Prostate gland (tissue), 2 donors: ENCODE measurements at regions not wholly inside any gene's neighbourhood (a gene's known extent, or its start where the extent isn't known, plus 50 kb on each side); places are given as distances from the start of the nearest gene placed in this dataset.

Source experiments
- DNase-seq: peaks from one replicate; pipeline ENCODE4 v3.0.0-alpha.2; 2019; ENCODE audit warnings: low spot score
- H3K27ac ChIP-seq, 2 donors: fragments of 200-600 bp; sonication (generic); 2 replicates each; pipeline ENCODE4 v1.5.1; 2017 to 2019
- H3K27me3 ChIP-seq: fragments of 200-600 bp; sonication (generic); replicated peaks from 2 replicates; pipeline ENCODE4 v1.5.1; 2019; ENCODE audit not compliant: insufficient read depth
- H3K36me3 ChIP-seq, 2 donors: fragments of 200-600 bp; sonication (generic); 1 replicate in 1 of 2; 2 replicates in 1 of 2; pipeline versions ENCODE4 v1.5.1 to v1.8.1; 2017 to 2019
- H3K4me1 ChIP-seq: fragments of 200-600 bp; sonication (generic); replicated peaks from 2 replicates; pipeline ENCODE4 v1.5.1; 2019
- H3K4me3 ChIP-seq, 2 donors: fragments of 200-600 bp; sonication (generic); 2 replicates each; pipeline ENCODE4 v1.5.1; 2017 to 2019
- H3K9me3 ChIP-seq: fragments of 200-600 bp; sonication (generic); 2 replicates; pipeline ENCODE4 v1.5.1; 2017
- POLR2A ChIP-seq: fragments of 450-650 bp; IDR thresholded peaks from one replicate; pipeline ENCODE4 v1.6.1; 2016; ENCODE audit warnings: antibody characterized with exemption, mild to moderate bottlenecking
- POLR2AphosphoS5 ChIP-seq: sonication (generic); formaldehyde crosslinking; IDR thresholded peaks from one replicate; pipeline ENCODE4 v1.6.1; 2017; ENCODE audit warnings: antibody characterized with exemption
- WGBS: methylation state at CpG from one replicate; pipeline ENCODE4 v1.1.5; 2018; 5-methylcytosine and 5-hydroxymethylcytosine counted together
- intact Hi-C: fragments of 100-400 bp; cut with DNase I; formaldehyde crosslinking; loops from one replicate; pipeline ENCODE4 v1.14.2; 2022
- TF ChIP-seq, protein P1 (sequence below), 4 experiments: fragments of 200-600 bp in 2 of 4; fragments of 450-650 bp in 2 of 4; sonication (generic) in 2 of 4; IDR thresholded peaks; 1 replicate in 3 of 4; 2 replicates in 1 of 4; pipeline ENCODE4 v1.5.1; 2016 to 2019; ENCODE audit warnings: antibody characterized with exemption in 4 of 4, mild to moderate bottlenecking in 2 of 4, moderate library complexity in 2 of 4

DNA sequence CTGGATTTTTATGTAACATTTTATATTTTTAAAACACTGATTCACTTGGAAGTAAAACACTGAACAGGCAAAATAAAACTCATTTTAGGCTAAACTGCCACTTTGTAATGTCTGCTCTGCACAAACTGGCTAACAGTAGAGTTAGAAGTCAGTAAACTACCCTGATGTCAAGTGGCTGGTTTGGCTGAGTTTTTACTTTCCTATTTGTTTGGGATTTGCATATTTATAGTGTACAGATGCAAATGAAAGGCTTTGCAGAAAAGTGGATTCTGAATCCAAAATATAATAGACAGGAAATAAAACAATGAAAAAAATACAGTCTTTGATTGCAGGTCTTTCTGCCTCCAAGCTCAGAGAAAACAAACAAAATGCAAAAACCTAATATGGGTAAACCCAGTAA, 213.1 kb downstream of the CDH26 start:
- no peaks in the 10 kb centered on the region for H3K27me3 ChIP-seq
- no peak for DNase-seq
- no peaks in the 10 kb centered on the region for H3K9me3 ChIP-seq

DNA sequence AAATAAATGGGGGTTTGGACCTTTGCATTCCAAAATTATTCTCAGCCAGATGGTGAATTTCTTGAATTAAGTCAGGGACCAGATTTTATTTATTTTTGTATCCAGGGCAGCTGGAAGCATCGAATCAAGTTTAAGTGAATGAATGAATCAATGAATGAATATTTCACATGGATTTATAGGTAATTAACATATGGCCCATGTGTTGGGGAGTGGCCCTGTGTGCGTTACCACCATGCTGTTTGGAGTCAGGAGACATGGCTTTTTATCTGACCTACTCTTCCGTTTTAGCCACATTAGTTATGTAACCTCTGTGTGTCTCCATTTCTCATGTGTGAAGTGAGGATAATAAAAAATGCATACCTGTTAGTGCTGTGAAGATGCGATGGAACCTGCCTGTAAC, 213.5 kb downstream of the CDH26 start:
- TF ChIP-seq, protein P1, sequence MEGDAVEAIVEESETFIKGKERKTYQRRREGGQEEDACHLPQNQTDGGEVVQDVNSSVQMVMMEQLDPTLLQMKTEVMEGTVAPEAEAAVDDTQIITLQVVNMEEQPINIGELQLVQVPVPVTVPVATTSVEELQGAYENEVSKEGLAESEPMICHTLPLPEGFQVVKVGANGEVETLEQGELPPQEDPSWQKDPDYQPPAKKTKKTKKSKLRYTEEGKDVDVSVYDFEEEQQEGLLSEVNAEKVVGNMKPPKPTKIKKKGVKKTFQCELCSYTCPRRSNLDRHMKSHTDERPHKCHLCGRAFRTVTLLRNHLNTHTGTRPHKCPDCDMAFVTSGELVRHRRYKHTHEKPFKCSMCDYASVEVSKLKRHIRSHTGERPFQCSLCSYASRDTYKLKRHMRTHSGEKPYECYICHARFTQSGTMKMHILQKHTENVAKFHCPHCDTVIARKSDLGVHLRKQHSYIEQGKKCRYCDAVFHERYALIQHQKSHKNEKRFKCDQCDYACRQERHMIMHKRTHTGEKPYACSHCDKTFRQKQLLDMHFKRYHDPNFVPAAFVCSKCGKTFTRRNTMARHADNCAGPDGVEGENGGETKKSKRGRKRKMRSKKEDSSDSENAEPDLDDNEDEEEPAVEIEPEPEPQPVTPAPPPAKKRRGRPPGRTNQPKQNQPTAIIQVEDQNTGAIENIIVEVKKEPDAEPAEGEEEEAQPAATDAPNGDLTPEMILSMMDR (IDR thresholded peaks at IDR 0.05): no peak
- no peak for TF ChIP-seq POLR2A
- no peak for TF ChIP-seq POLR2AphosphoS5
- H3K27me3 ChIP-seq: no peaks in the 10 kb centered on the region
- no peak for DNase-seq
- WGBS: 79% methylated on average over 4 of the region's 4 CpGs
- H3K4me3 ChIP-seq: no peak overlapping the region
- no peaks in the 10 kb centered on the region for H3K36me3 ChIP-seq
- no peaks in the 10 kb centered on the region for H3K4me1 ChIP-seq
- no peak overlapping the region for H3K27ac ChIP-seq
- intact Hi-C loops: no loop called here
- H3K9me3 ChIP-seq: no peaks in the 10 kb centered on the region

More for the DNA sequence above, 213.1 kb downstream of the CDH26 start:
- no peak overlapping the region for H3K4me3 ChIP-seq
- no peaks in the 10 kb centered on the region for H3K4me1 ChIP-seq
- no peaks in the 10 kb centered on the region for H3K36me3 ChIP-seq
- H3K27ac ChIP-seq: no peak overlapping the region
- TF ChIP-seq POLR2AphosphoS5: no peak
- TF ChIP-seq POLR2A: no peak
- TF ChIP-seq, protein P1 (IDR thresholded peaks at IDR 0.05): no peak
- intact Hi-C loops: no loop called here

DNA sequence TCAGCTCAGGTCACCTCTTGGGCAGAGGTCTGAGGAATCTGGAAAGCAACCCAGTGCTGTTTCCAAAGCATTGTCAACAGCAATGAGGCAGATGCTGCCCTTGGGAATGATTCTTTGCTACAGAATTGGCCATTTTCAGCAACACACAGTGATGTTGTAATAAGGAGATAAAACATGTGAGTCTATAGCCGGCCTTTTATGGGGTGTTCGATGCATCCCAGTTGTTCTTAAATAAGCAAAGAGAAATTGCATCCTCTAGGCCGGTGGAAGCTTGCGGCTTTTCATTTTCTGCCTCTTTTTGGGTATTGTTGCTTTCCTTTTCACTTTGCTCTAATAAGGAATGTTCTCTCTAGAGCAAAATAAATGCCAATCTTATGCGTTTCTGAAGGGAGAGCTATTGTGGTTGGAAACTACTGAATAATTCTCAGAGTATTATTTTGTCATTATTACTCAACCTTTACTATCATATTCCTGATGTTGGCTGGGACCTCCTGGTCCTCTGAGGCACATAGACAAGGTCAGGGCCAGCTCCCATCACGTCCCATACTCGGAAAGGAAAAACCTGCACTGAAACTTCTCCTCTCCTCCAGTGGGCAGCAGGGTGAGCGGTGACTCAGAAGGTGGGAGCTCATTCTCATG, 214.2 kb downstream of the CDH26 start:
- no peak for DNase-seq
- Histone ChIP-seq H3K9me3 (no peaks in the 10 kb centered on the region), H3K27me3 (no peaks in the 10 kb centered on the region), H3K4me1 (no peaks in the 10 kb centered on the region), H3K4me3 (no peak overlapping the region), H3K27ac (no peak overlapping the region), H3K36me3 (no peaks in the 10 kb centered on the region)
- TF ChIP-seq, protein P1 (IDR thresholded peaks at IDR 0.05): no peak
- TF ChIP-seq POLR2AphosphoS5: no peak
- TF ChIP-seq POLR2A: no peak
- 67% methylated on average over 8 of the region's 8 CpGs for WGBS
- intact Hi-C loops: no loop called here

DNA sequence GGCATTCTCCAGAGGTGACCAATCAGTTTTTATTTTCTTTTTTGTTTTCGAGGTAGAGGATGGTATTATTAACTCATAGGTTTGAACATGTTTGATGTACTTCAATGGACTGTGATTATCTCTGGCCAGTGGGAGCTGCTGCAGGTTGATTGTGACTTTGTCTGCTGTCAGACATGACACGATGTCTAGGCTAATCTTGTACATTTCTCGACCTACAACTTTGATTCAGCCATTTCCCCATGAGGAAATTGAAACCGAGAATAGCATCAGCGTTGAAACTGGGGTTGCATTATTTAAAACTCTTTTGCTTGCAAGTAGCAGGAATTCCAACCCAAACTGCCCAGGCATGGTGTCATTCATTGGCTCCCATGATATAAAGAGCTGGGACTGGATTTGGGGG, 218.9 kb downstream of the CDH26 start:
- Histone ChIP-seq H3K36me3 (no peaks in the 10 kb centered on the region), H3K4me3 (no peak overlapping the region), H3K4me1 (no peaks in the 10 kb centered on the region), H3K27ac (no peak overlapping the region), H3K9me3 (no peaks in the 10 kb centered on the region), H3K27me3 (no peaks in the 10 kb centered on the region)
- intact Hi-C loops: no loop called here
- TF ChIP-seq POLR2A (no peak), POLR2AphosphoS5 (no peak)
- TF ChIP-seq, protein P1 (IDR thresholded peaks at IDR 0.05): no peak
- DNase-seq: no peak
- WGBS: 81% methylated on average over 5 of the region's 5 CpGs

DNA sequence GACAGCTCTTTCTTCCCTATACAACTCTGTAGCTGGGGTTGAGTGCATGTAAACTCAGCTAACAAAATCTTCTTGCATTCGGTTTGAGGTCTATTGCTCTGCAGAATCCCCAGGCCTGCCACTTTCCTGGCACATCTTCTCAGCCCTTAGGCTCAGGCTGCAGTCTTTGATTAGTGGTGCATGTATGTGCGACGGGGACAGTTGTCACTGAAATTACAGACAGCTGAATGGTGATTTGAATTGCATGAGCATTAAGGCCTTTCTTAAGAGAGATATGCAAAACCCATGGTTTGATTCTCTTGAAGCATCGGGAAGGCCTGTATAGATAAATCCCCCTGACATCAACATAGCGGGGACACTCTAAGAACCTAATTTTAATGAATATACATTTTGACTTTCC, 222.8 kb downstream of the CDH26 start:
- Histone ChIP-seq H3K36me3 (no peaks in the 10 kb centered on the region), H3K9me3 (no peaks in the 10 kb centered on the region), H3K4me3 (no peak overlapping the region), H3K27ac (no peak overlapping the region), H3K4me1 (no peaks in the 10 kb centered on the region), H3K27me3 (no peaks in the 10 kb centered on the region)
- WGBS: 89% methylated on average over 5 of the region's 5 CpGs
- no peak for DNase-seq
- TF ChIP-seq, protein P1 (IDR thresholded peaks at IDR 0.05): no peak
- TF ChIP-seq POLR2A: no peak
- TF ChIP-seq POLR2AphosphoS5: no peak
- intact Hi-C loops: no loop called here
